GM04504 (cell line): ENCODE measurements at regions not wholly inside any gene's neighbourhood (a gene's known extent, or its start where the extent isn't known, plus 50 kb on each side); places are given as distances from the start of the nearest gene placed in this dataset.
A peak's percentile ranks its signal among the peaks of the same experiment; 100 is the strongest.
"Not testable (repeated sequence)": the region's sequence is repeated elsewhere in the genome, so short reads cannot be mapped to it uniquely, and the experiment has no call there.

Source experiments
- DNase-seq: peaks from one replicate; pipeline ENCODE4 v3.0.0-alpha.2; 2012; ENCODE audit warnings: low read depth

DNA sequence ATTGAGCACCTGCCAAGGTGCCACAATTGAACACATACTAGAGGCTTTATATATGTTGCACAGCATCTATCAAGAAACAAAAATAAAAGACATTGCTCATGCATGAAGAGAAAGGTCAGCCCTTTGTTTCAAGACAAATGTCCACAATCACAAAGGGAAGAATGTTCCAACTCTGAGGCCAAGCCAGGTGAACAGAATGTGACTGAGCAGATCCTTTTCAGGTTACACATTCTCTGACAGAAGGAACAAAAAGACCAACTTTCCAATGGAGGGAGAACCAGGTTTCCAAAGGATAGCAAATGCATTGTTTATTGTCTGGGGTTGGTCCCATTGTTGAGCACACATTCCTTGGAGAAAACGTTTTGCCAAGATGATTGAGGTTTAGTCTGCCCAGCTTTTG is 50.2 kb upstream of the FAM174B start:
- no peak for DNase-seq

DNA sequence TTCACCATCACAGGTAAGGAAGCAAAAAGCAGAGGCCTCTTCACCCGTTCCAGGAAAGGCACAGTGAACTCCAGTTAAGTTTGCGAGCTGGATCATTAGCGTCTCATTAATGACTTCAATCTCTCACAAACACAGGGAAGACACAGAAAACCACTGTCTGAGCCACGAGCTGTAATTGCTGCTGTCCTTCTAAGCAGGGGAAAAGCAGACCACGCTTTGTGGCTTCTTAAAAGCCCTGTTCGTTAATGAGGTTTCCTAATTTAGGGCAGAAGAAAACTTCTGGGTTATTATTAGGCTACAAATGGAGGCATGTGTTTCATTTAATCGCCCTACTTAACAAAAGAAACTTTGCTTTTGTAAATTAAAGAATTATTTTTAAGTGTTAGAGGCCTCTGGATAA is 50.6 kb upstream of the FAM174B start:
- DNase-seq = no peak

DNA sequence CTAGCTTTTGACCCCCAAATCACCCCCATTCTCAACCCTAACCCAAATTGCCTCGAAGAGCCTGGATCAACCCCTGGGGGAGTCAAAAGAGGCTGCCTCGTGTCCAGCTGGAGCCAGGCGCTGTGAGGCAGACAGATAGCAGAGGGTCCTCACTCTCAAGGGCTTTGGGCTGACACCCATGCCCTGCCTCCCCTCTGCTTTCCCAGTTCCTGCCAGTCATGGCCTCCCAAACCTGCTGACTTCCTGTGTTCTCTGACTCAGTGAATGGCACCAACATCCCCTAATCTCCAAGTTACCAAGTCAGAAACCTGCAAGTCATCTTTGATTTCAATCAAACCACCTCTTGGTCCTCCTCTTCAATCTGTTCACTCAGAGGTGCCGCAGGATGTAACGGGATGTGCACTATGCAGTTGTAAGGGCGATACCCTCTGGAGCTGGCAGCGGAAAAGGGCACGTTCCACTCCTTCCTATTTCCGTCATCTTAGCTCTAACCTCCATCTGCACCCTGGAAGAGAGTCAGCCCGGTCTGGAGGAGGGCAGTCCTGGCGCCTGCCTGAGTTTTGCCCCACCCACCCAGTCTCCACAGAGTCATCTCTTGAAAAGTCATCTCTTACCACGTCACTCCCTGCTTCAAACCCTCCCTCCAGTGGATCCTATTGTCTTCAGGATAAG is 52.4 kb upstream of the FAM174B start:
- DNase-seq = no peak

DNA sequence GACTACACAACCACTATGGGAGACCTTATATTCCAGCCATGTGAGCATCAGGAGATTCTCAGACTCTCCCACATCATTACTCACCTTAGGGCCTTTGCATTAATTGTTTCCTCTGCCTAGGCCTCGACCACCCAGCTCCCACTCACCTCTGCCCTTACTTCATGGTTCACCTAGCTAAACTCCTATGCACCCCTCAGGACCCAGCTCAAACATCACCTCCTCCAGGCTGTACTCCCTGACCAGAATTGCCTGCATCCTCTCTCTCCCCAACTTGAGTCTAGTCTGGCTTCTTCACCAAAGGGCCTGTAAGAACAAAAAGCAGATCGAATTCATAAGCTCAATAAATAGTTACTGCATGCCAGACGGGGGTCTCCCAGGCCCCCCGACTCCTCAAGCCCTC is 53.1 kb upstream of the FAM174B start:
- no peak for DNase-seq

DNA sequence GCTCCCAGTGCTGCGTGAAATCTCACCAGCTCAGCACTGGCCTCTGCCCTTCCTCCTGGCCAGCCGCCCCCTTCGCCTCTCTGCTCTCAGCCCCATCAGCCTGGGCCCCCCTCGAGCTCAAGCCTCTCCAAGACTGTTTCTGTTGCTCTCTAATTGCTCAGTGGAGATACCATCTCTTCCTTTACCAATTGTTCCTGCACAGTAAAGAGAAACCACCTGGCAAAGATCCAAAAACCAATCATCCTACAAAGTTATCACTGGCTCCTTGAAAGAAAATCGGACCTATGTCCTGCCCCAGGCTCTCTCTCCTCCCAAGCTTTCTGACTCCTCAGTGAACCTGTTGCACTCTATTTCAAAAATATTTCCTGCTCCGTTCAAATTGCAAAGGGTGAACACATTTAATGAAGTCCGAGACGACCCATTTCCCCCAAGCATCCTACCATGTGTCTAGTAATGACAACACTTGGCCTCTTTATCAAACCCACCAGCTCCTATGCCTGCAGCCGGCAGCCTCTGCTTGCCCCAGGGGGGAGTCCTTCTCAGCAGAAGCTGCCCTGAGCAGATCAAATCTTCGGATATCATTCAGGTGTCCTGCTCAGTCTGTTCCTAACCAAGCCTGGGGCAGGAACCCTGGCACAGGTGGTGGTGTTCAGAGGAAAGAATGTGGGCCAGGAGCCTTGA is 53.7 kb upstream of the FAM174B start:
- DNase-seq = no peak

DNA sequence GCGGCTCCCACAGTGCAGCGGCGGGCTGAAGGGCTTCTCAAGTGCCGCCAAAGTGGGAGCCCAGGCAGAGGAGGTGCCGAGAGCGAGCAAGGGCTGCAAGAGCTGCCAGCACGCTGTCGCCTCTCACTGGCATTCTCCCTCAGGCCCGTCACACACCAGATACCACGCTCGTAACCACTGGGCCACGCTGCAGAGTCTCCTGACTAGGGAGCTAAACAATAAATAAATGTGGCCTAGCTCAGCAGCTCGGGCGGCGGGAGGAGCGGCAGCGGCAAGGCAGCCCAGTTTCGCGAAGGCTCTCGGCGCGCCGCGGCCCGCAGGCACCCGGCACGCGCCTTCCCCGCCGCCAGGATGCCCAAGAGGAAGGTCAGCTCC is 55.9 kb upstream of the FAM174B start:
- DNase-seq = no peak

DNA sequence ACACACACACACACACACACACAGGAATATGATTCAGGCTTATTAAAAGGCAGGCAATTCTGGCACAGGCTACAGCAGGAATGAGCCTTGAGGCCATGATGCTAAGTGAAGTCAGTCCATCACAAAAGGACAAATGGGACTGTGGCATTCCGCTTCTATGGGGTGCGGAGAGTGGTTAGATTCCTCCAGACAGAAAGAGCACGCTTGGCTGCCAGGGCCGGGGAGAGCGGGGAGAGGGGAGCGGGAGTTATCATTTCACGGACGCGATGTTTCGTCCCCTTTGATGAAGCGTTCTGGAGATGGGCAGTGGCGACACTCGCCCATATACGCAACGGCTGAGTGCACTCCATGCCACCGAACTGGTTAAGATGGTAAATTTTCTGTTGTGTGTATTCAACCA is 58.5 kb upstream of the FAM174B start:
- DNase-seq = no peak

DNA sequence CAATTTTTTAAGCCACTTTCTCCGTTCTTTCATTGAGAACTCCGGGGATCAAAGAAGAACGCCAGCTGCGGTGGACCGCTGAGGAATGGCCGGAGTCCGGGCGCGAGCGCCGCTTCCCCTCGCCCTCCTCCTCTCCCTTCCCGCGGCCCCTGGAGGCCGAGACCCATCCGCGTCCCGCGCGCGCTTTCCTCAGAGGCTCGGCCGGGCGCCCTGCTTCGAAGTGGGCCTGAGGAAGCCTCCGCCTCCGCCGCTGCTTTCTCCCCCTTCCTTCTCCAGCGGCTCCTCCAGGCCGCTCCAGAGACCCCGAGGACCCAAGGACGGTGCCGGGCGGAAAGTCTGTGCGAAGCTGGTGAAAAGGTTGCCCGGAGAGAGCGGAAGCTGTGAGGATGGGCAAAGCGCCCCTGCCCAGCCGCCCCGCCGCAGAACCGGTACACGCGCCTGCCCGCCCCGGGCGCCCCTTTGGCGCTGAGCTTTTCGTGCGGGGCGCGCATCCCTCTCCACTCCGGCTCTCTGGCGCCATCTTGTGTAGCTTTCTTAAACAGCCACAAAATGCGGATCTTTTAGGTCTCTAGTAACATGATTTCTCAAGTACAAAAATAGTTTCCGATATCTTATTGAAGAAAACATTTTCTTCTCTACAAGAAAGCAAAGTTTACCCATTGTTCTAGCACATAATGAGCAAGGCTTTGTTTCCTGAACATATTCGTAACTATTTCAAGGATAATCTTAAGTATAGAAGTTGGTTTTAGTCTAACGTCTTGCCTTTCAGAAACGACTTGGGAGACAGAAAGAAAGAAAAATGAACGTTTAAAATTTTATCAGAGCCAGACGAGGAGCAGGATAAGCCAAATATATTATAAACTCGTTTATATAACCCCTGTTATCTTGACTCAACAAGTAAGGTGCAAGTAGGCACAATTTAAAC is 59.2 kb upstream of the FAM174B start:
- peak; percentile 30 for DNase-seq

DNA sequence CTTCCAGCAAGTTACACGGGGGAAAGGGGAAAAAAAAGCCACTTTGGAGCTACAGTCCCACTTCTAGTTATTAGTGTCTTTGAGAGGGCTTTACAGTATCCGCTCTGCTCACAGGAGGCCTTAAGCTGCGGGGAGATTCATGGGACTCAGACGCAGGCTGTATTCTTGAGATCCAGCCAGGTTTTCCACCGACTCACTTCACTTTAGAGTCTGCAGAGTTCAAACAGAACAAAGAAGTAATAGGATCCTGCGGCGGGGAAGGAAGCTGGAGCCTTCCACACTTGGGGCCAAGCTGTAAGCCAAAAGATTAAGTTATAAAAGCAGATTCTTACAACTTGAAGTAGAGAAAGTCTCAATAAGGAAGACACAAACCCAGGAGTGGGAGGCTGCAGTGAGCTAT is 60.2 kb upstream of the FAM174B start:
- DNase-seq = no peak

DNA sequence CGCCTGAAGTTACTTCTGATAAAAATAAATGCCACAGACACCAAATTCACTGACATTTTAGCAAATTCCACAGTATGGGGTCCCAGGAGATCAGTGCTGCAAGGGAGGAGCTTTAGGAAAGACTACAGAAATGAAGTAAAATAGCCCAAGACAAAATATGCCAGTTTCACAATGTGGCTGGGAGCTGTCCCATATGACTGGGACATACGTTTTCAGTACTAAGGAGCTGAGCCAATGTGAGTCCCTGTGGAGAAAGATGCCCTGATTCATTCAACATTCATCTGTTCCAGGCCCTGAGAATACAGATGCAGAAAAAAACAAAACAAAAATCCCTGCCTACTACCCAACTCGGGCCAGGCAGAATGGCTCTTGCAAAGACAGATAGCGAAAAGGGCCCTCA is 63.4 kb upstream of the FAM174B start:
- DNase-seq = no peak

DNA sequence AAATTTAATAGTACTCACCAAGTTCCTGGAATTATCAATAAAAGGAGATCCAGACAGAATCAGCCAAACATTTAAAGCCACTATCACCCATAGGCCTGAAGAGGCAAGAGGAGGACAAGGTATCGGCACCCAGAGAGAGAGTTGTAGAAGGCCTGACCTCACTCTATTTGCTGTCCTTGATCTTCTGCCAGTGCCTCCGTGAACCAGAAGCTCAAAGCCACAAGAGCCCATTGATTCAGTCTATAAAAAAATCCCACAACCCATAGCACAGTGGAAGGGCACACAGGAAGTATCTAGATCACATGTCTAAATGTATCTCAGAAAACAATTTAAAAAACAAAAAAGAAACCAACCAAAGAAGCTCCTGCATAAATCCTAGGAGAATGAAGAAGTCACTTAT is 68.6 kb upstream of the FAM174B start:
- no peak for DNase-seq

DNA sequence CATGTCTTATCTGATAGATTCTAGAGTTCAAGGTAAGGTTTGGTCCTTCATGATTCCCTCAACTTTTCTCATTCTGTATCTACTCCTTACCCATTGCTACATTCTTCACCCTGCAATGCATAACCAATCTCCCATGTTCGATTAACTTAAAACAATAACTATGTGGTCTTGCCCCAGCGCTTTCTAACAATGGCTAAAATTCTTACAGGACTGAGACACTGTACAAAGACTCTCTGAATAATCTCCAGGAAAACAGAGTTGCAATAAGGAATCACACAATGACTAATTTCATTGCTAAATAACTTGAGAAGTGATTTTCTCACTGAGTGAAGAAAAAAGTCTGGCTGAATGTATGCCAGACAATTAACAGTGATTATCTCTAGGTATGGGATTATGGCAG is 69.6 kb upstream of the FAM174B start:
- no peak for DNase-seq

DNA sequence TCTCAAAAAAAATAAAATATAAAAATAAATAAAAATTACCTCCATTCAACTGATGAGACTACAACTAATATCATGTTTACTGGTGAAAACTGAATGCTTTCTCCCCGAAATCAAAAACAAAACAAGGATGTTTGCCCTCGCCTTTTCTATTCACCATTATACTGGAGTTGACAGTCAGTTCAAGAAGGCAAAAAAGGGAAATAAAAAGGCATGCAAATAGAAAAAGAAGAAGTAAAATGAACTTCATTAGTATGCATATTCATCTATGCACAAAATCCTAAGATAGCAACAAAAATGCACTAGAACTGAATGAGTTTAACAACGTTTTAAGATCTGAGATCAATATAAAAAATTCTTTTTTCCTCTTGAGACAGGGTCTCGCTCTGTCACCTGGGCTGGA is 72.7 kb upstream of the FAM174B start:
- no peak for DNase-seq

DNA sequence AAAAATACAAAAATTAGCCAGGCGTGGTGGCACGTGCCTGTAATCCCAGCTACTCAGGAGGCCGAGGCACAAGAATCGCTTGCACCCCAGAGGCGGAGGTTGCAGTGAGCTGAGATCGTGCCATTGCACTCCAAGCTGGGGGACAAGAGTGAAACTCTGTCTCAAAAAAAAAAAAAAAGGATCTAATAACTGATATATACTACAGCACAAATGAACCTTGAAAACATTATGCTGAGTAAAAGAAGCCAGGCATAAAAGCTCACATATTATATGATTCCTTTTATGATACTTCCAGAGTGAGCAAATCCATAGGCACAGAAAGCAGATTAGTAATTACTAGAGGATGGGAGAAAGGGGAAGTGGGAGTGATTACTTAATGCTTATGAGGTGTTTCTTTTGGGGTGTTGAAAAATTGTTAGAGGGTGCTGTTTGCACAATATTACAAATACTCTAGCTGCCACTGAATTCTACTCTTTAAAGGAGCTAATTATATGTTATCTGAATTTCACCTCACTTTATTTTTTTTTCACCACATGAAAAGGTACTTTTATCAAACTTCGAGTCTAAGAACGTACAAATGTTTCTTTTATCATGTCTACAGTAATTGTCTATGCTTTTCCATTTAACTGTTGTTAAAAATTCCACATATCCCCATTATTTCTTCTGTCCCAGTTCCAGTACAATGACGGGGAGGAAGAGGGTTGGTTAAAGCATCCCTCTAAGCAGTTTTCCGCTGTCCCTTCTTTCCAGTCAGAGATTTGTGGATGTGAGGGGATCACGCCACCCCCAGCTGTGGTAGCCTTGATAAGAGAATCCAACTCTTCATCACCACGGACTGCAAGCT is 77.7 kb upstream of the FAM174B start:
- no peak for DNase-seq

DNA sequence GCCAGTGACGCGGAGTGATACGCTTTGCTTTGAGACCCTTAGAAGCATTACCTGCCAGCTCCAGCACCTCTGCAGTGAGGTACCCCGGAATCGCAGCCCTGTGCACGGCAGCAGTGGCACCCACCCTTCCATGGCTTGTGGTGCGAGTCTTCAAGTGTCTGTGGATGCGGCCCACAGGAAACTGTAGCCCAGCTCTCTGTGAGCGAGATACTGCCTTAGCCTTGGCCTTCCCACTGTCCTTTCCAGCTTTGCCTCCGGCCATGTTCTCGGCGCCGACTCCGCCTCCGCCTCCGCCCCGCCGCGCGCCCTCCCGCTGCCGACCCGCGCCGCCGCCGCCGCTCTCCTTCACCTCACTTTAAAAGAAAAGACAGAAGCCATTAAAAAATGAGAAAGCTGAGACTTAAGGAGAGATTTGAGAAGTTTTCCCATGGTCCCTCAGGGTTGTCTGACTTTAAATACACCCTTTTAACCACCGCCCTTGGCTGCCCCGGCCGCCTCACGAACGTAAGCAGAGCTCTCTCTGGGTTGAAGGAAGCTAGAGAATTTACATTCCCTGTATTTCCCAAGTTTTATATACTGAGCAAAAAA is 78.5 kb upstream of the FAM174B start:
- no peak for DNase-seq

DNA sequence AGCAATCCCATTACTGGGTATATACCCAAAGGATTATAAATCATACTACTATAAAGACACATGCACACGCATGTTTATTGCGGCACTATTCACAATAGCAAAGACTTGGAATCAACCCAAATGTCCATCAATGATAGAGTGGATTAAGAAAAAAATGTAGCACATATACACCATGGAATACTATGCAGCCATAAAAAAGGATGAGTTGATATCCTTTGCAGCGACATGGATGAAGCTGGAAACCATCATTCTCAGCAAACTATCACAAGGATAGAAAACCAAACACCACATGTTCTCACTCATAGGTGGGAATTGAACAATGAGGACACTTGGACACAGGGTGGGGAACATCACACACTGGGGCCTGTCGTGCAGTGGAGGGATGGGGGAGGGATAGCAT is 83.7 kb upstream of the FAM174B start:
- not testable (repeated sequence) for DNase-seq

DNA sequence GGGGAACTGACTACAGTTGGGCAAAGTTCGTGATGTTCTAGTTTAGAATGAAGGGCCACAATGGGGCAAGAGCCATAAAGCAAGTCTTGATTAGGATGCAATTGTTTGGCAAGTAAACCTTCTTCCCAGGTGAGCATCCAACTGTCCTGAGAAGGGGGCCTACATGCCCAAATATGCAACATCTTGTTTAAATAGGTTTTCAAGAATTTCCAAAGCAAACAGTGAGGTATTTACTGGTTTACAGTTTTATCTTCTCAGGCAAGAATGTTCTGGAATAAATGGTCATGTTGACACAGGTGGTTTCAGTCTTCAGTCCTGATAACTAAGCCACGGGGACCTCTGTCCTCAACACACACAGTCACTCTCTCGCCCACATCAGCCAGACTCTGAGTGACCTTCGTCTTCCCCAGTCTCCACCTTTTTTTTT is 90.3 kb upstream of the FAM174B start:
- no peak for DNase-seq

DNA sequence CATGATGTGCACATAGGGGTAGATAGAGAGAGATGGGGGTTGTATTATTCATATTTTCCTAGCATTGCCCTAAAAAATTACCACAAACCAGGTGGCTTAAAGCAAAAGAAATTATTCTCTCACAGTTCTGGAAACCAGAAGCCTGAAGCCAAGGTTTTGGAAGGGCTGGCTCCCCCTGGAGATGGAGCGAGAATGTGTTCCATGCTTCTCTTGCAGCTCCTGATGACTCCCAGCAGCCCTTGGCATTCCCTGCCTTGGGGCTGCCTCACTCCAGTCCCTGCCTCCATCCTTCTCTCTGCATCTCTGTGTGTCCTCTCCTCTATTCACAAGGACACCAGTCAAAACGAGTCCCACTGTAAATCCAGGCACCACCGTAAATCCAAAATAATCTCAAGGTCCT is 91.5 kb upstream of the FAM174B start:
- DNase-seq = no peak

DNA sequence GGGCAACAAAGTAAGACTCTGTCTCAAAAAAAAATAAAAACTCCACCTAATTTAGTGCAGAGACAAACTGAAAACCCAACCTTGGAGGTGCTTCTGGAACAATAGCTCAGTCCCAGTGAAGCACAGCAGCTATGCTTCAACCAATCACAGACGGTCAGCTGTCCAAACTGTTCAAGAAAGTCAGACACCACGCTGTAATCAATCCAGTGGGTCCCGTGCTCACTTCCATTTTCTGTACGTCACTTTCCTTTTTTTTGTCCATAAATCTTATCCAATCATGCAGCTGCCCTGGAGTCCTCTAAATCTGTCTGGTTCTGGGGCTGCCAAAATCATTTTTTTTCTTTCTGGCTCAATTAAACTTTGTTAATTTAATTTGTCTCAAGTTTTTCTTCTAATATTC is 93.6 kb upstream of the FAM174B start:
- DNase-seq = no peak

DNA sequence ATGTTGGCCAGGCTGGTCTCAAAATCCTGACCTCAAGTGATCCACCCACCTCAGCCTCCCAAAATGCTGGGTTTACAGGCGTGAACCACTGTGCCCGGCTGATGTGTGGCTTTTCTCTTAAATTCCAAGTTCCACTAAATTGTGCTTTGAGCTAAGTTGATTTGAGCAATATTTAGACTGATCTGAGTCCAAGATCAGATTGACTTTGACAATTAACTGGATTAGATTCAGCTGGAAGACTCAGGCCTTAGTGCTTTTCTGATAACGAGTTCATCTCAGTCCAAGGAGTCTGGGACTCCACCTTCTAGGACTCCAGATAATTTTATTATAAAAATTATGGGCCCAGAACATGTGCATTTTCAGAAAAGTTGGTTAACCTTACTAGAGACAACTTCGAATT is 94.4 kb upstream of the FAM174B start:
- no peak for DNase-seq

DNA sequence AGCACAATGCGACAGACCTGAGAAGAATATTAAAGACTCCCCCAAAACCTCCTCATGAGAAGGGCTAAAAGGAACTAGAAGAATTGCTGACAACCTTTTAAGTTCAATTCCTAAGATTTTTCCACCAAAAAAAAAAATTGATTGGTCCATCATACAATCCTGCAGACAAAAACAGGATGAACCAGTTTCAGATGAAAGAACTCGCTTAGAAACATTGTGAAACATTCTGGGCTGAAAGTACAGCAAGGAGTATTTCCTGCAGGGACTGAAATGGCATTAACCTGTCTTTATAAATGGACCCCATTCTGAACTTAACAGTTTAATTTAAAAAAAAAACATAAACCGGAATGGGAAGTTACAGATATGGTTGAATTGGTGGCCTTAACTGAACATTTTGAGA is 96.0 kb upstream of the FAM174B start:
- DNase-seq = no peak

DNA sequence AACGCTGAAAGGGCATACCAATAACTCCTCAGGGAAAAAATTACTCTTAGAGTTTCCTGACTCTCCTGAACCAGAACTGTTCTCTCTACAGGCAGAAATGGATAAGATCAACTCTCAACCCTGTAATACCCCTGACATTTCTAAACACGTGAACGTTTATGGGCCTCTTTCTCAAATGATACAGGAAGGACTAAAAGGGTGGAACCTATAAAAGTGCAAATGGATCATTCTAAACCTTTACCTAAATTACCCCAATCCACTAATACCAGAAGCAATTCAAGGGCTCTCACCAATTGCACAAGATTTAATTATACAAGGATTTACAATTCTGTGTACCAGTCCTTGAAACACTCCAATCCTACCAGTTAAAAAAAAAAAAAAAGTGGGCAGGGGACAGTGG is 98.0 kb upstream of the FAM174B start:
- no peak for DNase-seq
